ENCODE measurements at regions not wholly inside any gene's neighbourhood (a gene's known extent, or its start where the extent isn't known, plus 50 kb on each side); places are given as distances from the start of the nearest gene placed in this dataset.

DNA sequence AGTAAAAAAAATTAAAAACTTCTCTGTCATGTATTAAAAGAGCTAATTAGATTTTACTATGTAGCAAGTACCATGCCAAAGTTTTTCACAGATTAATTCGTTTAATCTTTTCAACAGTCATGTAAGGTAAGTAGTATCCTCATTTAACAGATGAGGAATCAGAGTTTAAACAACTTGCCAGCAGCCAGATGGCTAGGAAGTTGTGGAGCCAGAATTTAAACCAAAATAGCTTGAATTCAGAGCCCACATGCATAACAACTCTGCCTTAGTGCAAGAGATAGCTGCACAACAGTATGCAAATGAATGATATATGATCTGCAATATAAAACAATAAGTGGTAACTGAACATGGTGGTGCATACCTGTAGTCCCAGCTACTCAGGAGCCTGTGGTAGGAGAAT is 75.3 kb downstream of the NAP1L3 start:
- H2AFZ ChIP-seq (ENCODE audit: low read depth, low read length): no peak overlapping the region
- H3K4me3 ChIP-seq (ENCODE audit: low read length): no peak overlapping the region
- no peak overlapping the region for H3K9ac ChIP-seq (ENCODE audit: low read length)
- no peaks in the 10 kb centered on the region for H4K20me1 ChIP-seq (ENCODE audit: insufficient read depth, low read length)
- no peaks in the 10 kb centered on the region for H3K36me3 ChIP-seq (replicated peaks; ENCODE audit: low read depth, low read length)
- TF ChIP-seq EZH2phosphoT487 (IDR thresholded peaks at IDR 0.05; ENCODE audit: low read depth) (no peak), CTCF (IDR thresholded peaks at IDR 0.05; ENCODE audit: low read depth, low read length) (no peak)
- no peaks in the 10 kb centered on the region for H3K27me3 ChIP-seq (ENCODE audit: low read depth, low read length)
- no peaks in the 10 kb centered on the region for H3K9me3 ChIP-seq (ENCODE audit: insufficient read depth, low read length)
- no peaks in the 10 kb centered on the region for H3K4me1 ChIP-seq (ENCODE audit: low read length)
- H3K4me2 ChIP-seq (ENCODE audit: low read length): no peak overlapping the region
- no peaks in the 10 kb centered on the region for H3K79me2 ChIP-seq (ENCODE audit: low read length)
- no peak overlapping the region for H3K27ac ChIP-seq (ENCODE audit: low read length)

DNA sequence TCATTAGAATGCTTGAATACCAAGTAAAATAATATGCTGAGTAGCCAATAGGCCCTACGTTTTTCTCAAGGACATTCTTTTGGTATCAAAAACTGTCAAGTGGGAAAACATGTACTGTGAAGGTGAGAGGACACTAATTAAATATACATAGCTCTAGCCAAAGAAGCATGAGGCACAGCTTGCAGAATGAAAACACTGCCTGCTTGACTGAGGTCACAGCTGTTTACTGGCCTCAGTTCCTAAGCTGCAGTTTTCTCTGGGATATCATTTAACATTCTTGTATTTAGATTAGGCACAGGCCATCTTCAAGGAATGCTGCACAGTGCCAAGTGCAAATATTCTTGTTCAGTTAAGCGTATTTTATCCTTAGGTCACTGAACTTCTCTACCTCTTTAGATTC is 78.6 kb downstream of the NAP1L3 start:
- no peak for TF ChIP-seq EZH2phosphoT487 (IDR thresholded peaks at IDR 0.05; ENCODE audit: low read depth)
- no peak for TF ChIP-seq CTCF (IDR thresholded peaks at IDR 0.05; ENCODE audit: low read depth, low read length)
- no peaks in the 10 kb centered on the region for H3K9me3 ChIP-seq (ENCODE audit: insufficient read depth, low read length)
- no peak overlapping the region for H3K4me3 ChIP-seq (ENCODE audit: low read length)
- H3K36me3 ChIP-seq (replicated peaks; ENCODE audit: low read depth, low read length): no peaks in the 10 kb centered on the region
- no peaks in the 10 kb centered on the region for H4K20me1 ChIP-seq (ENCODE audit: insufficient read depth, low read length)
- H3K27ac ChIP-seq (ENCODE audit: low read length): no peak overlapping the region
- no peaks in the 10 kb centered on the region for H3K27me3 ChIP-seq (ENCODE audit: low read depth, low read length)
- H3K4me1 ChIP-seq (ENCODE audit: low read length): no peaks in the 10 kb centered on the region
- no peak overlapping the region for H3K9ac ChIP-seq (ENCODE audit: low read length)
- no peaks in the 10 kb centered on the region for H3K79me2 ChIP-seq (ENCODE audit: low read length)
- no peak overlapping the region for H2AFZ ChIP-seq (ENCODE audit: low read depth, low read length)
- no peak overlapping the region for H3K4me2 ChIP-seq (ENCODE audit: low read length)

DNA sequence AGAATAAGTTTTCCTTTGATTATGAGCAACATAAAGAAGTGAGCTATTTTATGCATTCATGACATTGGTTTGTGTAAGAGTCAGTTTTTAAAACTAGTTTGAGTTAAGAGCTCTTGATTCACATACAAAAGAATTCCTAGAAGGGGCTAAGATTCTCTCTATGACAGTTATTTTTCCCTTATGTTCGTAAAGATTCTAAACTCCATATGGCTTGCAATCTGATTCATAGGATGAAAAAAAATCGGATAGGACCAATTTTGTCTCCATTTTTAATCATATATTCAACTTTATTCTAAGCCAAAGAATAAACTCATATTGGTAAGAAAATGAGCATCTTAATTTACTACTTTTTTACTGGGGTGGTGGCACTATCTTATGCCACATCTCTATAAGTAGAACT is 79.4 kb downstream of the NAP1L3 start:
- Histone ChIP-seq H3K27ac (ENCODE audit: low read length) (no peak overlapping the region), H3K36me3 (replicated peaks; ENCODE audit: low read depth, low read length) (no peaks in the 10 kb centered on the region), H3K9me3 (ENCODE audit: insufficient read depth, low read length) (no peaks in the 10 kb centered on the region), H3K27me3 (ENCODE audit: low read depth, low read length) (no peaks in the 10 kb centered on the region), H4K20me1 (ENCODE audit: insufficient read depth, low read length) (no peaks in the 10 kb centered on the region), H3K4me2 (ENCODE audit: low read length) (no peak overlapping the region), H2AFZ (ENCODE audit: low read depth, low read length) (no peak overlapping the region), H3K9ac (ENCODE audit: low read length) (no peak overlapping the region), H3K4me3 (ENCODE audit: low read length) (no peak overlapping the region), H3K79me2 (ENCODE audit: low read length) (no peaks in the 10 kb centered on the region), H3K4me1 (ENCODE audit: low read length) (no peaks in the 10 kb centered on the region)
- TF ChIP-seq EZH2phosphoT487 (IDR thresholded peaks at IDR 0.05; ENCODE audit: low read depth) (no peak), CTCF (IDR thresholded peaks at IDR 0.05; ENCODE audit: low read depth, low read length) (no peak)

GRCh38 chrX:93591398-93591797 is 82.0 kb downstream of the NAP1L3 start:
- Histone ChIP-seq H3K4me1 (ENCODE audit: low read length) (no peaks in the 10 kb centered on the region), H3K9me3 (ENCODE audit: insufficient read depth, low read length) (no peaks in the 10 kb centered on the region), H3K36me3 (replicated peaks; ENCODE audit: low read depth, low read length) (no peaks in the 10 kb centered on the region), H3K9ac (ENCODE audit: low read length) (no peak overlapping the region), H3K79me2 (ENCODE audit: low read length) (no peaks in the 10 kb centered on the region), H3K27ac (ENCODE audit: low read length) (no peak overlapping the region), H4K20me1 (ENCODE audit: insufficient read depth, low read length) (no peaks in the 10 kb centered on the region), H3K27me3 (ENCODE audit: low read depth, low read length) (no peaks in the 10 kb centered on the region), H3K4me2 (ENCODE audit: low read length) (no peak overlapping the region), H2AFZ (ENCODE audit: low read depth, low read length) (no peak overlapping the region), H3K4me3 (ENCODE audit: low read length) (no peak overlapping the region)
- no peak for TF ChIP-seq EZH2phosphoT487 (IDR thresholded peaks at IDR 0.05; ENCODE audit: low read depth)
- TF ChIP-seq CTCF (IDR thresholded peaks at IDR 0.05; ENCODE audit: low read depth, low read length): peak; percentile 22; the same call in 1 of the 2 replicates
